ENCODE measurements at regions not wholly inside any gene's neighbourhood (a gene's known extent, or its start where the extent isn't known, plus 50 kb on each side); places are given as distances from the start of the nearest gene placed in this dataset.

- Histone ChIP-seq H3K9me2 (replicated peaks; ENCODE audit: insufficient read depth, low read length) (no peaks in the 10 kb centered on the region), H3K4me2 (ENCODE audit: low read depth, low read length) (no peak overlapping the region), H3K79me2 (ENCODE audit: low read length) (no peaks in the 10 kb centered on the region), H3K27me3 (replicated peaks; ENCODE audit: insufficient read depth, low read length) (no peaks in the 10 kb centered on the region), H3K36me3 (replicated peaks; ENCODE audit: insufficient read depth, low read length) (no peaks in the 10 kb centered on the region), H3K4me3 (ENCODE audit: low read length) (no peak overlapping the region), H3K9ac (ENCODE audit: low read length) (no peak overlapping the region), H3K27ac (ENCODE audit: low read length) (no peak overlapping the region), H4K20me1 (ENCODE audit: insufficient read depth, low read length) (no peaks in the 10 kb centered on the region), H3F3A (ENCODE audit: insufficient read depth, low read length) (peaks cover 2% of the 10 kb centered on the region; the same call in 1 of the 2 replicates), H2AFZ (ENCODE audit: low read length) (no peak overlapping the region), H3K4me1 (ENCODE audit: low read length) (peaks cover 15% of the 10 kb centered on the region), H3K9me3 (replicated peaks; ENCODE audit: insufficient read depth, low read length) (no peaks in the 10 kb centered on the region)
- DNase-seq: peak; percentile 14
- no peak for TF ChIP-seq CTCF (IDR thresholded peaks at IDR 0.05; ENCODE audit: low read length)
- no peak for TF ChIP-seq EZH2phosphoT487 (IDR thresholded peaks at IDR 0.05; ENCODE audit: low read length)
- TF ChIP-seq EZH2 (optimal IDR thresholded peaks at IDR 0.05; ENCODE audit: low read depth, low read length): no peak
These were observed 83.8 kb upstream of the BOD1L1 start for GRCh38 chr4:13711233-13711785.

DNA sequence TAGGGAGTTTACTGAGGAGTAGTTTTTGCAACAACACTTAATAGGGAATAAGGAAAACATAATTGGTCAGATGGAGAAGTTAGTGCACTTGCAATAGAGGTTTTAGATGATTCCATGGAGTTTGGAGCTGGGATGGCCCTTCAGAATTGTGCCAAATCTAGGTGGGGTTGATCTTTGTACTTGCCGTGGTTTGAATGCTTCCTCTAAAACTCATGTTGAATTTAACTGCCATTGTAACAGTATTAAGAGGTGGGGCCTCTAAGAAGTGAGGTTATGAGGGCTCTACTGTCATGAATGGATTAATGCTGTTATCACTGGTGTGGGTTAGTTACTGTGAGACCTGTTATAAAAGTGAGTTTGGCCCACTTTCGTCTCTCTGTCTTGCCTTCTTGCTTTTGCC lies 94.4 kb upstream of the BOD1L1 start:
- Histone ChIP-seq H2AFZ (ENCODE audit: low read length) (no peak overlapping the region), H3K36me3 (replicated peaks; ENCODE audit: insufficient read depth, low read length) (no peaks in the 10 kb centered on the region), H3K9me3 (replicated peaks; ENCODE audit: insufficient read depth, low read length) (no peaks in the 10 kb centered on the region), H3K4me3 (ENCODE audit: low read length) (no peak overlapping the region), H3K79me2 (ENCODE audit: low read length) (no peaks in the 10 kb centered on the region), H3K27ac (ENCODE audit: low read length) (no peak overlapping the region), H3K9me2 (replicated peaks; ENCODE audit: insufficient read depth, low read length) (no peaks in the 10 kb centered on the region), H4K20me1 (ENCODE audit: insufficient read depth, low read length) (no peaks in the 10 kb centered on the region), H3K9ac (ENCODE audit: low read length) (no peak overlapping the region), H3K27me3 (replicated peaks; ENCODE audit: insufficient read depth, low read length) (no peaks in the 10 kb centered on the region), H3K4me1 (ENCODE audit: low read length) (no peaks in the 10 kb centered on the region), H3K4me2 (ENCODE audit: low read depth, low read length) (no peak overlapping the region), H3F3A (ENCODE audit: insufficient read depth, low read length) (no peaks in the 10 kb centered on the region)
- TF ChIP-seq EZH2phosphoT487 (IDR thresholded peaks at IDR 0.05; ENCODE audit: low read length) (no peak), CTCF (IDR thresholded peaks at IDR 0.05; ENCODE audit: low read length) (no peak)
- DNase-seq: no peak

DNA sequence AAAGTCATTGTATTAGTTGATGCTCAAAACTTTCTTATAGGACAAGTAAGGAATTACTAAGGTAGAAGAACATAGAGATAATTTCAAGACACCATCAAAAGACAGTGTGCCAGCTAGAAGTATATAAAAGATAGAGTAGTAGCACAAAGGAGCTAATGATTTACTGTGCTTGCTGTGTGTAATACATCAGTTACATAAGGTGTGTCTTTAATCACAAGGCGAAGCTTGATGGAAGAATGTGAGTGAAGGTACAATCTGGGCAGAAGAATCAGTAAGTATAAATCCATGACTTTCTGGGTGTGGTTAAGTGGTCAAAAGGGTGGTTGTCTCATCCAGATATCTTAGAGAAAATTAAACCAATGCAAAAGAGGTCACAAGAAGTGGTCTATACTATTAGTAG lies 95.1 kb upstream of the BOD1L1 start:
- Histone ChIP-seq H3K36me3 (replicated peaks; ENCODE audit: insufficient read depth, low read length) (no peaks in the 10 kb centered on the region), H3K9me3 (replicated peaks; ENCODE audit: insufficient read depth, low read length) (no peaks in the 10 kb centered on the region), H3K9me2 (replicated peaks; ENCODE audit: insufficient read depth, low read length) (no peaks in the 10 kb centered on the region), H3K79me2 (ENCODE audit: low read length) (no peaks in the 10 kb centered on the region), H2AFZ (ENCODE audit: low read length) (no peak overlapping the region), H3K27me3 (replicated peaks; ENCODE audit: insufficient read depth, low read length) (no peaks in the 10 kb centered on the region), H3K27ac (ENCODE audit: low read length) (no peak overlapping the region), H3F3A (ENCODE audit: insufficient read depth, low read length) (no peaks in the 10 kb centered on the region), H3K4me3 (ENCODE audit: low read length) (no peak overlapping the region), H3K9ac (ENCODE audit: low read length) (no peak overlapping the region), H4K20me1 (ENCODE audit: insufficient read depth, low read length) (no peaks in the 10 kb centered on the region), H3K4me2 (ENCODE audit: low read depth, low read length) (no peak overlapping the region), H3K4me1 (ENCODE audit: low read length) (no peaks in the 10 kb centered on the region)
- TF ChIP-seq EZH2phosphoT487 (IDR thresholded peaks at IDR 0.05; ENCODE audit: low read length) (no peak), CTCF (IDR thresholded peaks at IDR 0.05; ENCODE audit: low read length) (no peak), EZH2 (optimal IDR thresholded peaks at IDR 0.05; ENCODE audit: low read depth, low read length) (no peak)
- no peak for DNase-seq

All from MM.1S (cell line).